HepG2 (cell line): ENCODE measurements at regions not wholly inside any gene's neighbourhood (a gene's known extent, or its start where the extent isn't known, plus 50 kb on each side); places are given as distances from the start of the nearest gene placed in this dataset.

Source experiments
- ATAC-seq: fragments of 200-7000 bp; cut with Tn5 transposase; 3 replicates; pipeline ENCODE4 v1.9.1; 2020; ENCODE audit warnings: mild to moderate bottlenecking, moderate library complexity
- BruUV-seq: library from RNA; stranded (reverse); fragments of 400-500 nt; replicated peaks from 2 replicates; lab custom pipeline; 2021; lab: Mats Ljungman, UMichigan
- CTCF ChIA-PET: fragments of 300-600 bp; formaldehyde crosslinking; extraction: SDS; loops from one replicate; lab custom pipeline; 2021; ENCODE audit warnings: low total read pairs, inconsistent platforms, low intra/inter-chr PET ratio; lab: Yijun Ruan, JAX
- POLR2A ChIA-PET: fragments of 350-600 bp; sonication (Branson Sonifier 250); formaldehyde crosslinking; loops from one replicate; lab custom pipeline; 2020; ENCODE audit warnings: antibody characterized with exemption, inconsistent platforms; lab: Yijun Ruan, JAX
- DNase-seq: peaks from one replicate; pipeline ENCODE4 v3.0.0-alpha.2; 2015; ENCODE audit warnings: low spot score
- FAIRE-seq: peaks from 3 replicates; lab custom pipeline; 2011; peaks lifted over from hg19 to GRCh38; lab: Jason Lieb, UNC
- H2AFZ ChIP-seq: one replicate; pipeline ENCODE4 v1.6.1; 2011; ENCODE audit warnings: low read length, inconsistent platforms
- H3K27ac ChIP-seq: fragments of 300-600 bp; 3 replicates; pipeline ENCODE4 v1.8.0; 2011; ENCODE audit warnings: mixed run types, mild to moderate bottlenecking, mixed read lengths, low read length, inconsistent platforms; ENCODE audit not compliant: insufficient read depth; ENCODE audit errors: extremely low read length
- H3K27me3 ChIP-seq, 2 experiments: fragments of 200-600 bp in 1 of 2; 2 replicates in 1 of 2; 3 replicates in 1 of 2; pipeline versions ENCODE4 v1.6.0 to v1.8.0; 2011; ENCODE audit warnings: low read length in 2 of 2, mild to moderate bottlenecking in 2 of 2, moderate library complexity in 2 of 2, inconsistent platforms in 1 of 2; ENCODE audit not compliant: insufficient read depth in 2 of 2, control insufficient read depth in 1 of 2
- H3K36me3 ChIP-seq, 2 experiments: fragments of 200-600 bp in 1 of 2; replicated peaks in 1 of 2; 2 replicates in 1 of 2; 3 replicates in 1 of 2; pipeline versions ENCODE4 v1.5.1 to v1.8.0; 2011; ENCODE audit warnings: low read length in 2 of 2, inconsistent platforms in 1 of 2; ENCODE audit not compliant: insufficient read depth in 2 of 2, control insufficient read depth in 1 of 2
- H3K4me1 ChIP-seq: 2 replicates; pipeline ENCODE4 v1.5.1; 2012; ENCODE audit warnings: low read length, inconsistent platforms; ENCODE audit not compliant: insufficient read depth
- H3K4me2 ChIP-seq: 2 replicates; pipeline ENCODE4 v1.6.0; 2011; ENCODE audit warnings: low read depth, low read length, inconsistent platforms
- H3K4me3 ChIP-seq, 3 experiments: fragments of 200-600 bp in 1 of 3; sonication (generic), shearing (Covaris generic) in 1 of 3; replicated peaks in 1 of 3; 2 replicates each; pipeline ENCODE4 v1.5.1; 2011 to 2016; ENCODE audit warnings: low read length in 3 of 3, inconsistent platforms in 2 of 3, low read depth in 2 of 3, mild to moderate bottlenecking in 2 of 3, control low read depth in 1 of 3, mixed read lengths in 1 of 3; ENCODE audit not compliant: insufficient read depth in 1 of 3
- H3K79me2 ChIP-seq: one replicate; pipeline ENCODE4 v1.6.1; 2011; ENCODE audit warnings: low read length, inconsistent platforms; ENCODE audit not compliant: insufficient read depth
- H3K9ac ChIP-seq: 2 replicates; pipeline ENCODE4 v1.6.0; 2011; ENCODE audit warnings: mild to moderate bottlenecking, low read depth, low read length, inconsistent platforms; ENCODE audit not compliant: insufficient read depth
- H3K9me3 ChIP-seq: 2 replicates; pipeline ENCODE4 v1.5.1; 2012; ENCODE audit warnings: mild to moderate bottlenecking, low read length
- H4K20me1 ChIP-seq: 2 replicates; pipeline ENCODE4 v1.6.0; 2011; ENCODE audit warnings: inconsistent platforms, mild to moderate bottlenecking, low read length, moderate library complexity; ENCODE audit not compliant: insufficient read depth
- ETV6 ChIP-seq: sonication (generic); formaldehyde crosslinking; conservative IDR thresholded peaks from 2 replicates; pipeline ENCODE4 v1.4.0; 2020; ENCODE audit warnings: missing genetic modification reagents
- HOXA9 ChIP-seq: sonication (generic); formaldehyde crosslinking; IDR thresholded peaks from 2 replicates; pipeline ENCODE4 v1.8.1; 2022; ENCODE audit warnings: missing genetic modification reagents, mild to moderate bottlenecking, moderate library complexity, borderline replicate concordance
- MAF1 ChIP-seq: sonication (generic); formaldehyde crosslinking; IDR thresholded peaks from 2 replicates; pipeline ENCODE4 v1.5.0; 2020; ENCODE audit warnings: missing genetic modification reagents, borderline replicate concordance
- SKI ChIP-seq: fragments of 450-650 bp; IDR thresholded peaks from one replicate; pipeline ENCODE4 v1.6.1; 2018; ENCODE audit warnings: mild to moderate bottlenecking; ENCODE audit not compliant: partially characterized antibody
- SMAD1 ChIP-seq: sonication (generic); formaldehyde crosslinking; IDR thresholded peaks from 2 replicates; pipeline ENCODE4 v1.4.0; 2020; ENCODE audit warnings: missing genetic modification reagents, low read depth, mild to moderate bottlenecking, borderline replicate concordance
- TOPORS ChIP-seq: sonication (generic); formaldehyde crosslinking; IDR thresholded peaks from 2 replicates; pipeline ENCODE4 v1.8.0; 2023; ENCODE audit warnings: mild to moderate bottlenecking, missing genetic modification reagents
- ZNF34 ChIP-seq: sonication (generic); formaldehyde crosslinking; IDR thresholded peaks from 2 replicates; pipeline ENCODE4 v1.4.0; 2020; ENCODE audit warnings: mild to moderate bottlenecking, missing genetic modification reagents, borderline replicate concordance
- ZNF616 ChIP-seq: sonication (generic); formaldehyde crosslinking; IDR thresholded peaks from 2 replicates; pipeline ENCODE4 v1.5.0; 2020; ENCODE audit warnings: low read depth, mild to moderate bottlenecking, missing genetic modification reagents
- ZNF644 ChIP-seq: IDR thresholded peaks from 2 replicates; pipeline ENCODE4 v1.6.1; 2016; ENCODE audit warnings: low read depth
- ZXDC ChIP-seq: sonication (generic); formaldehyde crosslinking; IDR thresholded peaks from 2 replicates; pipeline ENCODE4 v1.5.0; 2020; ENCODE audit warnings: mild to moderate bottlenecking, missing genetic modification reagents
- WGBS: methylation state at CpG from one replicate; pipeline ENCODE4 v1.1.6; 2017; ENCODE audit warnings: low lambda C conversion rate; 5-methylcytosine and 5-hydroxymethylcytosine counted together
- in situ Hi-C: cut with HindIII; loops from 2 replicates; pipeline ENCODE4 v1.10.0; 2017; ENCODE audit warnings: low pct_unique_long_range_greater_than_20kb; ENCODE audit not compliant: extremely low pct_ligation_motif_present
- intact Hi-C: fragments of 100-400 bp; cut with micrococcal nuclease; formaldehyde crosslinking; loops from one replicate; pipeline ENCODE4 v1.10.0; 2022; ENCODE audit not compliant: unreplicated experiment
- TF ChIP-seq, protein P1 (sequence below): sonication (generic); formaldehyde crosslinking; IDR thresholded peaks from 2 replicates; pipeline ENCODE4 v1.5.1; 2020; ENCODE audit warnings: mild to moderate bottlenecking, missing genetic modification reagents, borderline replicate concordance

DNA sequence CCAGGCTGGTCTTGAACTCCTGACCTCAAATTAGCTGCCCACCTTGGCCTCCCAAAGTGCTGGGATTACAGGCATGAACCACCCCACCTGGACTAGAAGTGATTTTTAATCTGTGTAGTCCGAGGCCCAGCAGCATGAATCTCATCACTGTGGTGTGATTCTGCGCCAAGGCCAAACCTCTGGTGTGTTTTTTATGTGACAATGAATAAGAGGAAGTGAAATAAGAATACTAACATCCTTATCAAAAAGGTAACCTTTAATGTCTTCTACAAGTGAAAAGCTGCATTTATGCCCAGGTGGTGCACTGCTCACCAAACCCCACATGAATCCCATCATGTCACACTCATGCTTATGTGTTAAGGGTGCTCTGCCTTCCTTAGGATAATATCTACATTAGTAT is 77.1 kb upstream of the OR9Q1 start:
- intact Hi-C loops (no loop called here), in situ Hi-C loops (no loop called here)
- Histone ChIP-seq H3K36me3 (no peaks in the 10 kb centered on the region), H4K20me1 (no peaks in the 10 kb centered on the region), H3K27me3 (no peaks in the 10 kb centered on the region), H3K79me2 (no peaks in the 10 kb centered on the region), H3K9ac (no peak overlapping the region), H3K9me3 (no peaks in the 10 kb centered on the region), H3K4me3 (no peak overlapping the region), H3K4me1 (peaks cover 15% of the 10 kb centered on the region), H3K4me2 (no peak overlapping the region), H2AFZ (no peak overlapping the region), H3K27ac (no peak overlapping the region)
- ATAC-seq, result no peak
- WGBS, result 70% methylated on average over 2 of the region's 2 CpGs
- BruUV-seq, result no TSS peak
- POLR2A ChIA-PET, result no interaction called here
- FAIRE-seq, result no peak
- CTCF ChIA-PET, result no interaction called here
- DNase-seq, result no peak
- TF ChIP-seq SKI (no peak), HOXA9 (CRISPR knock-in tag) (no peak), MAF1 (CRISPR knock-in tag) (no peak), ZNF616 (no peak), TOPORS (CRISPR knock-in tag) (no peak), ZXDC (no peak), SMAD1 (CRISPR knock-in tag) (no peak), ZNF34 (no peak), ETV6 (CRISPR knock-in tag) (no peak), ZNF644 (CRISPR knock-in tag) (no peak)
- TF ChIP-seq, protein P1, sequence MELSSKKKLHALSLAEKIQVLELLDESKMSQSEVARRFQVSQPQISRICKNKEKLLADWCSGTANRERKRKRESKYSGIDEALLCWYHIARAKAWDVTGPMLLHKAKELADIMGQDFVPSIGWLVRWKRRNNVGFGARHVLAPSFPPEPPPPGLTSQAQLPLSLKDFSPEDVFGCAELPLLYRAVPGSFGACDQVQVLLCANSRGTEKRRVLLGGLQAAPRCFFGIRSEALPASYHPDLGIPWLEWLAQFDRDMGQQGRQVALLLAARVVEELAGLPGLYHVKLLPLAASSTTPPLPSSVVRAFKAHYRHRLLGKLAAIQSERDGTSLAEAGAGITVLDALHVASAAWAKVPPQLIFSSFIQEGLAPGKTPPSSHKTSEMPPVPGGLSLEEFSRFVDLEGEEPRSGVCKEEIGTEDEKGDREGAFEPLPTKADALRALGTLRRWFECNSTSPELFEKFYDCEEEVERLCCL, result no peak
